Globus pallidus (tissue), 1 donor: ENCODE measurements at regions not wholly inside any gene's neighbourhood (a gene's known extent, or its start where the extent isn't known, plus 50 kb on each side); places are given as distances from the start of the nearest gene placed in this dataset.

ENCODE experiments used
- DNase-seq: peaks from one replicate; pipeline ENCODE4 v3.0.0-alpha.2; 2015; ENCODE audit warnings: low spot score

GRCh38 chr2:237271698-237272652 is 142.0 kb downstream of the COL6A3 start:
- no peak for DNase-seq
